ENCODE measurements at regions not wholly inside any gene's neighbourhood (a gene's known extent, or its start where the extent isn't known, plus 50 kb on each side); places are given as distances from the start of the nearest gene placed in this dataset.

GRCh38 chr12:67832155-67832554 lies 157.1 kb upstream of the IFNG-AS1 start:
- WGBS, 2 donors = 90 to 96% methylated on average over 2 of the region's 2 CpGs
- H3K4me3 ChIP-seq = no peak overlapping the region
- peaks cover 0 to 4% (median 1%) of the 10 kb centered on the region in 4 donors for H3K9me3 ChIP-seq
- H3K36me3 ChIP-seq = no peaks in the 10 kb centered on the region
- H3K4me1 ChIP-seq = peaks cover 0 to 9% (median 1%) of the 10 kb centered on the region in 4 donors
- H3K27me3 ChIP-seq = no peaks in the 10 kb centered on the region
- no peak for TF ChIP-seq POLR2A (IDR thresholded peaks at IDR 0.05)
- TF ChIP-seq CTCF (IDR thresholded peaks at IDR 0.05) = no peak
- TF ChIP-seq EP300 (IDR thresholded peaks at IDR 0.05) = no peak
- no peak for DNase-seq (ENCODE audit: low spot score in 2 of 2)
- no peak overlapping the region for H3K27ac ChIP-seq

- no peak overlapping the region for H3K27ac ChIP-seq
- TF ChIP-seq EP300 (IDR thresholded peaks at IDR 0.05) (no peak), POLR2A (IDR thresholded peaks at IDR 0.05) (no peak), CTCF (IDR thresholded peaks at IDR 0.05) (no peak)
- H3K9me3 ChIP-seq = peaks cover 0 to 6% (median 2%) of the 10 kb centered on the region in 4 donors
- H3K36me3 ChIP-seq = no peaks in the 10 kb centered on the region
- H3K27me3 ChIP-seq = no peaks in the 10 kb centered on the region
- no peak for DNase-seq (ENCODE audit: low spot score in 2 of 2)
- no peak overlapping the region for H3K4me3 ChIP-seq
- peaks cover 0 to 4% (median under 1%) of the 10 kb centered on the region in 4 donors for H3K4me1 ChIP-seq
- WGBS, 2 donors = 80 to 94% methylated on average over 5 of the region's 5 CpGs
These were observed 155.6 kb upstream of the IFNG-AS1 start for GRCh38 chr12:67833602-67834001.

- no peaks in the 10 kb centered on the region for H3K27me3 ChIP-seq
- DNase-seq (ENCODE audit: low spot score in 2 of 2) = no peak
- no peak overlapping the region for H3K27ac ChIP-seq
- no peaks in the 10 kb centered on the region for H3K4me1 ChIP-seq
- 58 to 65% methylated on average over 1 of the region's 1 CpG for WGBS, 2 donors
- H3K36me3 ChIP-seq = no peaks in the 10 kb centered on the region
- TF ChIP-seq EP300 (IDR thresholded peaks at IDR 0.05) = no peak
- no peak for TF ChIP-seq POLR2A (IDR thresholded peaks at IDR 0.05)
- no peak for TF ChIP-seq CTCF (IDR thresholded peaks at IDR 0.05)
- no peak overlapping the region for H3K4me3 ChIP-seq
- peaks cover 0 to 18% (median 2%) of the 10 kb centered on the region in 4 donors for H3K9me3 ChIP-seq
These were observed 151.4 kb upstream of the IFNG-AS1 start for GRCh38 chr12:67837876-67838275.

GRCh38 chr12:67842124-67842523 lies 147.1 kb upstream of the IFNG-AS1 start:
- no peak overlapping the region for H3K4me3 ChIP-seq
- WGBS, 2 donors = 74 to 75% methylated on average over 2 of the region's 2 CpGs
- TF ChIP-seq POLR2A (IDR thresholded peaks at IDR 0.05) = no peak
- no peak for TF ChIP-seq EP300 (IDR thresholded peaks at IDR 0.05)
- TF ChIP-seq CTCF (IDR thresholded peaks at IDR 0.05) = no peak
- H3K36me3 ChIP-seq = no peaks in the 10 kb centered on the region
- no peaks in the 10 kb centered on the region for H3K27me3 ChIP-seq
- no peak overlapping the region for H3K27ac ChIP-seq
- H3K4me1 ChIP-seq = no peaks in the 10 kb centered on the region
- DNase-seq (ENCODE audit: low spot score in 2 of 2) = no peak
- peaks cover 0 to 16% (median under 1%) of the 10 kb centered on the region in 4 donors for H3K9me3 ChIP-seq

GRCh38 chr12:67843257-67843656 lies 146.0 kb upstream of the IFNG-AS1 start:
- no peak overlapping the region for H3K4me3 ChIP-seq
- 88 to 91% methylated on average over 3 of the region's 3 CpGs for WGBS, 2 donors
- no peaks in the 10 kb centered on the region for H3K36me3 ChIP-seq
- no peaks in the 10 kb centered on the region for H3K27me3 ChIP-seq
- no peaks in the 10 kb centered on the region for H3K4me1 ChIP-seq
- H3K27ac ChIP-seq = no peak overlapping the region
- no peak for TF ChIP-seq EP300 (IDR thresholded peaks at IDR 0.05)
- no peak for TF ChIP-seq CTCF (IDR thresholded peaks at IDR 0.05)
- TF ChIP-seq POLR2A (IDR thresholded peaks at IDR 0.05) = no peak
- peaks cover 0 to 16% (median 0%) of the 10 kb centered on the region in 4 donors for H3K9me3 ChIP-seq
- no peak for DNase-seq (ENCODE audit: low spot score in 2 of 2)
